GM19467 (cell line): ENCODE measurements at regions not wholly inside any gene's neighbourhood (a gene's known extent, or its start where the extent isn't known, plus 50 kb on each side); places are given as distances from the start of the nearest gene placed in this dataset.

Source experiments
- ATAC-seq: cut with Tn5 transposase; IDR thresholded peaks from one replicate; pipeline ENCODE4 v1.9.1; 2021; ENCODE audit warnings: mild to moderate bottlenecking, moderate library complexity; ENCODE audit not compliant: unreplicated experiment

DNA sequence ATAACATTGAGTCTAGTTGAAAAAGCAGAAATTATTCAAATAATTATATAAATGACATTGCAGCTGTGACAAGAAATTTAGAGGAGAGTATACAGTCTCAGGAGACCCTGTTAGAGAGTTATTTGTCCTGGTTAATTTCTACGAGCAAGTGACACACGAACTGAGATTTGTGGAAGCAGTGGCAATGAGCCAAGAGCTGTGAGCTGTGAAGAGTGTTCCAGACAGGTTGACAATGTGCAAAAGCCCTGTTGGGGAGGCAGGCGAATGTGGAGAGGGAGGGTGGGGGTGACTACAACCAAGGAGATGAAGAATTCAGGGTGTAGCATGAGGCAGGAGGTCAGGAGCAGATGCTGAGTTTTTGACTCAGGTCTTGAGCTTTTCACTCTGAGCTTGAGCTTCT is 620.2 kb upstream of the TENM4 start:
- no peak for ATAC-seq

DNA sequence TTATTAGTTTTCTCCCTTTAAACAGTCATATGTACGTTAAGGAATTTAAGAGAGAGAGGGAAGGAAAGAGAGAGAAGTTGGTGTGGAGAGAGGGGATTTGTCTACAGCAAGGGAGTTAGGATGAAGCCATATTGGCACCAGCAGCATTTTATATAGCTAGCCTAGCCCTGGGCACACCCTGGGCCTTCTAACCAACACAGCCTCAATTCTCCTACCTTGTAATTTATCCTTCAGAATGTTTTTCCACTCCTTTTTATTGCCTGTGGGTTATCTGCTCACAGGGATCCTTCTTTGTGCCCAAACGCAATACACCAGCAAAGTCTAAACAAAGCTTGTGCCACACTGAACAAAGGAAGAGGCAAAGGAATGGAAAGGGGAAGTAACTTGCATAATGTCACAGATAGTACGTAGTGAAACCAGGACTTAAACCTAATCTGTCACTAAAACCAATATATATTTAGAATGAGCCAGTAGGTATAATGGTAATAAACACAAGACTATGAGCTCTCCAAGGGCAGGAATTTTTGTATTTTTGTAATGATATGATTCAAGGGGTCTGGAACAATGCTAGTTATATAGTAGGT is 613.8 kb upstream of the TENM4 start:
- no peak for ATAC-seq

DNA sequence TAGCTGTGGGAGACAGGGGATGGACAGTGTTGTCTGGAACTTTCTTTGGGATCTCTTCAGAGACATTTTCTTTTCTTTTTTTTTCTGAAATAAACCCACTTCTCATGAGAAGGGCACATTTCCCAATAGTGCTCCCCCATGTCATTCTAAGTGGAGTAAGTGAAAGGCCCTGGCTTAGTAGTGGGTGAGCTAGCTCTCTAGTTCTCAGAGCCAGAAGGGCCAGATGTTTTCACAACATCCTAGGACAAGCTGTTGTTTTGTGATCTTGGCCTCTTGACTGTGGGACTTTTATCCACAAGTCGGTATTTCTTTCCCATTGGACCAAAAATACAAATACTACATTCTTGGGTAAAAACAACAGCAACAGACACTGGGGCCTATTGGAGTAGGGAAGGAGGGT is 607.7 kb upstream of the TENM4 start:
- ATAC-seq: no peak

DNA sequence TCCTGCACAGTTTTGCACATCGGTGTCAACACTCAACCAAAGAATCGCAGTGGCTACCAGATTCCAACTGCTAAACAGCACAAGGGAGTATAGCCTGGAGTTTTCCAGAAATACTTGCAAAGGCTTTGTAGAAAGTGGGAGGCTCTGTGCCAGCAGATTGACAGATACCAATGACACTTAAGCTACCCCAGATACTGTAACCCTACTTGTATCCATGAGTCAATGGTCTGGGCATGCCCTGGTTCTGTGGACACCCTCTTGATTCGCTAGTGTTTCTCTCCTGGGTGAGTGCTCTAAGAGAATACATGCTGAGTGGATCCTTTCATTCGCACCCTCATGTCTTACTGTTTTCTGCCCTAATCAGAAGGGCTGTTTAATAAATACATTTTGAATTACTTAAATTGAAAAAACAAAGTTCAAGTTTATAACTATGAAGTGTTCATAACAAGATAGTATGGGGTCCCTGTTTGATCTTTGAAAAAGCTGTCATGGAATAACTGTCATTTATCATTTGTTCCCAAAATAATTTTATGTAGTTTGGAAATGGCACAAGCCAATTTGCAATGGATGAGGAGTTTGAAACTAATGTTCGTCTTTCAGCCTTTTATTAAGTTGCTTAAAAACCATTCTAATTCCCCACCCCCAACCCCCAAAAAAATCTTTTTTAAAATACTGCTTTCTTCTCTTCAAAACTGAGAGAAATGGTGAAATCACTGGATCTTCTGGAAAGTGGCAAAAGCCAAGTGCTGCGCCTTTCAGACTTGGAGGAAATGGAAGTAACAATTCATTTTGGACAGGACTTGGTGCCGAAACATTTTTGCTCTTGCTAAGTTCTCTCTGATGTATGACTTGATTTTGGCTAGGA is 600.5 kb upstream of the TENM4 start:
- ATAC-seq: no peak

DNA sequence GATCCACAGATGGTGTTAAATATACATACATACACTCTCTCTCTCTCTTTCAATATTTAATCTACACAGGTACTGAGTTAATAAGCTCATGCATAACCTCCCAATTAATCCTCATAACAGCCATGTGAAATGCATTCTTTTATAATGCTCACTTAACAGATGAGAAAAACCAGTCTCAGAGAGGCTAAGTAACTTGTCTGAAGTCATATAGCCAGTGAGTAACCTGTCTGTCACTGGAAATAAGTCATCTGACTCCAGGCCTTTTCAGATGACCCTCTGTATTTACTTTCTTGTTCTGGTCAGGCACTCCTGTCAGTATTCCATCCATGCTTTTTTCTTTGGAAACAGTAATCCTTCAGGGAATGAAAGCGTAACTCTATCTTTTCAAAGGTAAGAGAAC is 594.0 kb upstream of the TENM4 start:
- ATAC-seq: no peak

DNA sequence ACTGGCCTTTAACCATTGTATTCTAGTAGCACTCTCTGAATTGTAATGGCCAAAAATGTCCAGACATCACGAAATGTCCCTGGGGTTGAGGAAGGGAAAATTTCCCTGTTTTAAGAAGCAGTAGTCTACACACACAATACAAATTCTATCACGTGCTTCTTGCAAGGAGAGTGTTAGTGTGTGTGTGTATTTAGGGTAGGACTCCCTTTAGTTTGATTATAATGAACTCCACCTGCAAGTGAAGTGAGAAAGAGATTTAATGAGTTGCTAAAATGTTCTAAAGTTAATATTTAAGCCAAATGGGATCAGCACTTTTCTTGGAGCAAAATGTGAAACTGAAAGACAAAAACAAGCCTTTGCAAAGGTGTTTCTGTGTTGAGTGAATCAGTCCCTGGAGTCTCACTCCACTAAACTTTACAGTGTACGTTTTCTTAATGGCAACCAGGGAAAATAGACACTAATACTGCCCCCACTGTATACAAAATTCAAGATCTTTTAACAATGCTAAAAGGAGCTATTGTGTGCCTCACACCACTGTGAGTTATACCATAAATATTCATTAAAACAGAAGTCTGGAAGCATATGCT is 590.3 kb upstream of the TENM4 start:
- no peak for ATAC-seq

DNA sequence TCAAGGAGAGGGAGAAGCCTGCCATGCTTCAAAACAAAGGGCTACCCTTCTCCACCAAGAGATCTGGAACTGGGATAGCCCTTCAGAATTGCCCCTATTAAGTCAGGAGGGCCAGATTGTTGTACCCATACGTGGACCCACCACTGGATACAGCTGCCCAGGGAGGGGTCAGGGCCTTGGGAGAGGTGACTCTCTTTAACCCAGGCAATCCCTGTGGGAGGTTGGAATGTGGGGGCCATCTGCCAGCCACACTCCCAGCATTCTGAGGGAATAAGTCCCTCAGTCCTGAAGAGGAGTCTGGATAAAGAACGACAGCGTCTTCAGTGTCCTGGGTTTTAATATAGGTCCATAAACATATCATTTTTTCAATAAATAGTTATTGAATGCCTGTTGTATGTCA is 588.2 kb upstream of the TENM4 start:
- ATAC-seq: no peak

DNA sequence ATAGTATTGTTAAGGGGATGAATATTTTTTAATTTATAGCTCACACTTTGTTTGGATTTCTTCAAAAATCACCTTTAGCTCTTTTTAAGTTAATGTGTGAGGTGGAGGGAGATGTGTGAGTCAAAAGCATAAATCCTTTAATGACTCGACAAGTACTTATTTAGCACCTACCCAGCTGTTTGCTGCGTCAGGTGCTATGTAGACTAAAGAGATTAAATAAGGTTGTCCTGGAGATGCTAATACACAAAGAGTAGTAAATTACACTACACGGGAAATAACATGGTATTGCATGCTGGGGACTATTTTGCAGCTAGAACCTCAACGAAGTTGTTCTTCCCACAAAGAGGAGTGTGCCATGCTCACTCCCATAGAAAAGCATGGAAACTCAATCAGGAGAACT is 583.3 kb upstream of the TENM4 start:
- ATAC-seq: no peak

DNA sequence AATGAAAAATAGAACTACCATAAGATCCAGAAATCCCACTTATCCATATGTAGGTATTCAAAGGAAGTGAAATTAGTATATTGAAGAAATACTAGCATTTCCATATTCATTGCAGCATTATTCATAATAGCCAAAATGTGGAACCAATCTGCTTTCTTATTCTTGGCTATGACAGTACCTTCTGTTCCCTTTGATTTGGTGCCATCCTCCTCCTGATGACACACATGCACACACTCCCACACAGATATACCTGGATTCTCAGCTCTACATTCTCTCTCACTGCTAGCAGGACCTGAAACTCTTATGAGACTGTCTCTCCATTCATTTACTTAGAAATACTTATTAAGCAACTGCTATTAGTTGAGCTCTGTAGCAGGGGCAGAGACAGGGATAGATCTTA is 582.6 kb upstream of the TENM4 start:
- ATAC-seq: no peak

DNA sequence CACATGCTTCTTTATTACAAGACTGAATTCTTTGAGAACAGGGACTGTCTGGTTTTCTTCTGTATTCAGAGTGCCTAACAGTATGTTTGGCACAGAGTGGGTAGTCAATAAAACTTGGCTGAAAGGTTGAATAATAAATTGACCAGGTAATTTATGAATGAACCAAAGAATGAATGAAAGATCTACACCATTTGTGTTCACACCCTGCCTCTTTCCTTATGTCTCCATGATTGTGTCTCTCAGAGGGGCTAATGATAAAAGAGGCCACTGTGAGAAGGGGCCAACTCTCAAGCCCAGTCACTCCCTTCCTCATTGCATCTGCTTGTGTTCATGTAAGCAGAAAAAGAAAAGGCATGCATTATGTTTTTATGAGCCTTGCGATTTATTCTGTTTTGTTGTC is 569.7 kb upstream of the TENM4 start:
- ATAC-seq: no peak

DNA sequence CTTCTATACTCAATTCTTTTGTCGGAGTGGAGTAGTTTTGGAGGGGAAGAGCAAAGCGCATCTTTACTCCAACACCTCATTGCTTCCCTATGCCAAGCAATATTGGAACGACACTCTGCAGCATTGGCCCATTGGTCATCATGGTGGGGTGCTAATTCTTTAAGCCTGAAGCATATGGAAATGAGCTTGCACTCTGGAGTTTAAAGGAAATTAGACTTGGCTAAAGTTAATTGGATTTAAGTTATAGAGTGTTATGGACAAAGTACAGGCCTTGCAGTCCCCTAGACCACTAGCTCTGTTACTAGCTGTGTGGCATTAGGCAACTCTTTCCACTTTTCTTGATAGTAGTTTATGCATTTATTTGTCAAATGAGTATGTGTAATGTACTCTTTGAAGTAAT is 568.3 kb upstream of the TENM4 start:
- no peak for ATAC-seq

DNA sequence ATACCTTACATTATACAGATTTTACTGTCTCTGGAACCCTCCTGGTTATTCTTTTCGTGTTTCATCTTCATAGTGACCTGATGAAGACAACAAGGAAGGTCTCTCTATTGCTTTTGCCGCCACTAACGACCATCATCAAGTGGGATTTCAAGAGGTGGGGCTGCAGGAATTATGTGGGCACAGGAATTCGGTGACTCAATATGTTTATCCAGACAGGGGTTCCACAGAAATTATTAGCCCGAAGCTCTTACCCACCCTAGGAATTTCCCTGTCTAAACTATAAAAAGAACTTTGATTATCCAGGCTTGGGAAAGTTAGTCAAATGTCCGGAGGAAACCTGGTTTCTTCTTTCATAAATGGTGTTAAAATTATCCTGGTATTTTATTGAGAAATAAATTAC is 566.8 kb upstream of the TENM4 start:
- ATAC-seq: no peak

DNA sequence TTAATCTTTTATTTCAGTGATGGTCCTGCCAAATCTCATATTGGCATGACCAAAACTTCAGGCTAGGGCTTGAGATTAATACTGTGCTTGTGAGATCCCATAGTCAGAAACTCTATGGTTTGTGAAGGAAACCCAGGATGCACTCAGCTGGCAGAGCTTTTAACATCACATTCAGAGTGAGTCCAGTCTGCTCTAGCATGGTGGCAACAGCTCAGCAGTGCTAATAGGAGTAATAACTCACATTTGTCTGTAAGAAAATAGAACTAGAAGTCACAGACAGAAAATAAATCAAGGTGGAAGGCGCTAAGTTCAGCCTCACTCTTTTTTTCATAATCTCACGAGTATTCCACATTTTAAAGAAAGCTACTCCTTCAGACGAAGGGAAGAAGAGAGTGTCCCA is 549.3 kb upstream of the TENM4 start:
- ATAC-seq: no peak

DNA sequence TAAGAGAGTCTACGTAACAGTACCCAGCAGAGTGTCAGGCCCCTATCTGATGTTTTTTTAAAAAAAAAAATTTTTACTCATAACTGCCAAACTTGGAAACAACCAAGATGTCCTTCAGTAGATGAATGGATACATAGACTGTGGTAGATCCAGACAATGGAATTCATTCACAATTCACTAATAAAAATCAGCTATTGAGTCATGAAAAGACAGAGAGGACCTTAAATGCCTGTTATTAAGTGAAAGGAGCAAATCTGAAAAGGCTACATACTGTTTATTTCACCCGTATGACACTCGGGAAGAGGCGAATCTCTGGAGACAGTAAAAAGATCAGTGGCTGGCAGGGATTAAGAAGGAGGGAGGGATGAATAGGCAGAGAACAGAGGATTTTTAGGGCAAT is 541.4 kb upstream of the TENM4 start:
- ATAC-seq: no peak

DNA sequence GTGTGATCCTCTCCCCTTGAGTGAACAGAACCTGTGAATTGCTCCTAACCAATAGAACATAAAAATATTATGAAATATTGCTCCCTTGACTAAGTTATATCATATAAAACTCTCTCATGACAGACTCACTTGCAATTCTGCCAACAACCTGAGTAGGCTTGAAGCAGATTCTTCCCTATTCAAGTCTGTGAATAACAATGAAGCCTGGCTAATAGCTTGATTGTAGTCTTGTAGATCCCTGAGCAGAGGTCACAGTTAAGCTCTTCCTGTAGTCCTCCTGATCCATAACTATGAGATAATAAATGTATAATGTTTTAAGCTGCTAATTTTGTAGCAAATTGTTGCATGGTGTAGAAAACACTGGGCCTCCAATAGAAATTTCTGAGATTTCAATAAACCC is 540.1 kb upstream of the TENM4 start:
- ATAC-seq: no peak

DNA sequence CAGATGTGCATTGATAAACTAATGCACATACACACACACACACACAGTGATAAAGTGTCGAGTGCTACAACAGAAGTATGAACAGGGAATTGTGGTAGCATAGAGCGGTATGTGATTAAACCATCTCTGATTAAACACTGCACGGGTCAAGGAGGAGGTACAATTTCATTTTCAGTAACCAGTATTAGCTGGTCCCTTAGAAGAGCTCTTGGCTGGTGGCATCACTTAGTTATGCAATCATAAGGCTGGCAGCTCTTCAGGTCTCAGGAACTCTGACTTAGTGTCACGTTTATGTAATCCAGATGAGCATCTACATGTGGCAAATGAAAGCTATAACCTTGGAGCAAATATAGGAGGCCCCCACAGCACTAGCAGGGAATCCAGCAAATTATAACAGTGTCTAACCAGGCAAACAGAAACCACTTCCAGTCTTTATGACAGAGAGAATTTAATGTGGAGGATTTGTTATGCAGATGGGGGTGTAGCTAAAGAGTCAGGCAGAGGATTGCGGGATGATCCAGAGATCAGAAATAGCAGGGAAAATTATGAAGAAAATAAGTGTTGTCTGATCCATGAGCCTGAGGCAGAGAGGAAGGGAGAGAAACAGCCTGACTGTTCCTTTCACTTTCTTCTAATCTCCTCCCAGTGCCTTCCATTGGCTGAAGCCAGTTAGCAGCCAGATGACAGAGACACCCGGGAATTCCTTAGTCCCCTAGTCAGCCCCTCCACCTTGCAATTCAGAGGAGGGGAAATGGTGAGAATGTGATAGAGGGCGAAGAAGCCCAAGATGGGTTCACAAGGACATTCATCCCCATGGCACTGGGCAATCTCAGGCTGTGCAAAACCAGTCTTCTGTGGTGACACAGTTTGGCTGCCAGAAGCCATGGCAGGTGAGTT is 533.1 kb upstream of the TENM4 start:
- no peak for ATAC-seq

DNA sequence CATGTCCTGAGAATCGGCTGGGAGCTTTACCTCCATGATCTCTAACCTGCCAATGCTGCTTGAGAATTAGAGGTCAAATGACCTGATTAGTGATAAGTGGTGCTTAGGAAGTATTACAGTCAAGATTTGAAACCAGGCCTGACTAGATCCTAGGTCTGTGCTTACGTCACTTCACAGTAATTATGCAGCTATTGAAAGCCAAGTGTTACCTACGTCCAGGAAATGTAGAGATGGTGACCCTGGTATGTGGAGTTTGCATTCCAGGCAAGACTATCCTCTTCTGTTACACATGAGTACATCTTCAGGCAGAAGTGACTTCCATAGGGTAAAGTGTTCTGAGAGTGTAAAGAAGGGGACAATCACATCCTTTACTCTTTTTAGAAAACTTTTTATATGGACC is 530.4 kb upstream of the TENM4 start:
- no peak for ATAC-seq

DNA sequence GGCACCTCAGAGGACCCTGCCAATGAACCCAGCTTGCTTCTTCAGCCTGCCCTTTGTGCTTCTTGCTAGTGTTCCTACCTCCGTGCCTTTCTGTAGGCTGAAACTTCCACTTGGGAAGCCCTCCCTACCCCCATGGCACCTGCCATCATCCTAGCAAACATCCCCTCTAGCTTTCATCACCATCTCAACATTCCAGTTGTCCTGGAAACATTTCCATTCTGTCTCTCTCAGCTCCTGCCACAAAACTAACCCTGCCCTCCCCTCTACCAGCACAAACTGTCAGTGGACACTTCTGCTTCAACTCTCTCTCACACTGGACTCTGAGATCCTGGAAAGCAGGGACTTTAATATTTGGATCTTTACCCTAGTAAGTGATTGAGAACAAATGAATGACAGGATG is 525.8 kb upstream of the TENM4 start:
- no peak for ATAC-seq

DNA sequence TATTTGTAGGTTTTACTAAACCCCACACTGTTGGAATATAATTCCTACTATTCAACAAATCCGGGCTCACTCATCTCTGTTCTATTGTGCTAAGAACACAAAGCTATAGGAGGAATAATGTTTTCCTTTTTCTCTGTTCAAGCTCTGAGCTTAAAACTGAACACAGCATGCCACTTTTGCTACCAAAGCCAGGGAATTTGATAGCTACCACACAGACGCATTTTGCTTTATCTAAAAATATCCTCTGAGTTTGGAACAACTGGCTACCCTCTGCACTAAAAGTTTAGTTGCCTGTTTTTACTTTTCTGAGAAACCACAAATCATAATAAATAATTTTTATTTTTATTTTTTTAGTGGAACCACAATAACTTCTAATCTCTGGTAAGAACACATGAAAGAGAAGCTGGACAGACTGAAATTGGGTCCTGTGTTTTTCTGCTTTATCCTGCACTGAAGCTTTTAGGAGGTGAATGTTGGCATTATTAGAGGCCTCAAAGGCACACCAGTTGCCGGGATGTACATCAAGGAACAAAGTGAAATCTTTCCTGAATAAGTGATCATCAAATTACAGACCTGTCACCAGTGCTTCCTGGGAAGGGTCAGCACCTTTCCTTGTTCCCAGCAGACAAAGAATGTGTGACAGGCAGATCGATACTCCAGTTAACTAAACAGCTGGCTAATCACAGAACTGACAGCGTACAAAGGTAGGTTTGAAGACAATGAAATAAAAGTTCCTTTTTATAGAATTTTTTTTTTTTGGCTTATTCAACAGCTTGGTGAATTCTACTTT is 523.2 kb upstream of the TENM4 start:
- no peak for ATAC-seq

DNA sequence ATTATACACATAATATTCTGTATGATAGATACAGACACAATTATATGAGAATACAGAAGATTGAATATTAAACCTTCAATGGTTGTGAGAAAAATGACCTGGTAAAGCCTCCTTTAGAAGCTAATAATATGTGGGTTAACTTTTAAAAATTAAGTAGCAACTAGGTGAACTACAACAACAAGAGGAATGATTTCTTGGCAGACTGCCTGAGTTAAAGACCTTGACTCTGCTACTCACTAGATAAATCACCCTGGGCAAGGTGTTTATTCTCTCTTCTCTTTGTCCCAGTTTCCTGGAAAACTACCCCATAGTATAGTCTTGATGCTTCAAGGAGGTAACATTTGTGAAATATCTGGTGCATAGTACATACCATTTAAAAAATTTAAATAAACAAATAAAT is 519.6 kb upstream of the TENM4 start:
- no peak for ATAC-seq

DNA sequence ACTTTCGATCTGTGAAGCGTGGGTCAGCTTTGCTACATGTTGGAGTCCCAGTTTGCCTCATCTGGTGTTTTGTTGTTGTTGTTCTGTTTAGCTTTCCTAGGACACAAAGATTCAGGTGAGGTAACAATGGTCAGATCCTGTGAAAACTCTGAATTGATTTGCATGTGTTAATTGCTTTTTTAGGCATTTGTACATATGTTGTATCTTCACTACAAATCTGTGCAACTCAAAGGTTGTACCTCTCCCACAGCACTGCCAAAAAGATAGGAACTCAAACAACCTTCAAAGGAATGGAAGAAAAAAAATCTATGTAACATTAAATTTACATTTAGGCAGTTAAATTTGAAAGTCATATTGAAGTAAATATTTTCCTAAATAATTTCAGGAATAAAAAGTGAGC is 518.5 kb upstream of the TENM4 start:
- ATAC-seq: no peak
